Pancreas (tissue), 10 donors: ENCODE measurements at regions not wholly inside any gene's neighbourhood (a gene's known extent, or its start where the extent isn't known, plus 50 kb on each side); places are given as distances from the start of the nearest gene placed in this dataset.

ENCODE experiments used
- ATAC-seq, 4 donors: fragments of 200-7000 bp; cut with Tn5 transposase; one replicate each; pipeline versions ENCODE4 v1.8.0 to v1.9.1; 2020; ENCODE audit warnings: mild to moderate bottlenecking in 4 of 4, moderate library complexity in 4 of 4
- DNase-seq, 6 donors: peaks; one replicate each; pipeline ENCODE4 v3.0.0-alpha.2; 2020
- FAIRE-seq: peaks from 2 replicates; lab custom pipeline; 2012; peaks lifted over from hg19 to GRCh38; lab: Jason Lieb, UNC
- H3K27ac ChIP-seq, 4 donors: fragments of 200-600 bp; sonication (generic); 1 replicate in 3 of 4; 2 replicates in 1 of 4; pipeline versions ENCODE4 v1.5.0 to v1.8.0; 2020
- H3K27me3 ChIP-seq, 4 donors: fragments of 200-600 bp; one replicate each; pipeline ENCODE4 v1.8.0; 2021
- H3K36me3 ChIP-seq, 3 donors: fragments of 200-600 bp; sonication (generic) in 1 of 3; one replicate each; pipeline versions ENCODE4 v1.5.0 to v1.8.0; 2020 to 2021
- H3K4me1 ChIP-seq, 3 donors: fragments of 200-600 bp; one replicate each; pipeline ENCODE4 v1.8.0; 2021
- H3K4me3 ChIP-seq, 4 donors: fragments of 200-600 bp; sonication (generic) in 2 of 4; one replicate each; pipeline versions ENCODE4 v1.5.0 to v1.8.0; 2020 to 2021
- H3K9me3 ChIP-seq, 4 donors: fragments of 200-600 bp; one replicate each; pipeline ENCODE4 v1.8.0; 2021
- WGBS, 2 donors: extraction: QIAGEN DNeasy Blood & Tissue Kit; methylation state at CpG; one replicate each; pipeline ENCODE4 v1.1.7; 2013; 5-methylcytosine and 5-hydroxymethylcytosine counted together
- intact Hi-C, 3 donors: fragments of 100-400 bp; cut with DNase I; formaldehyde crosslinking; loops; one replicate each; pipeline versions ENCODE4 v1.11.1 to v1.14.2; 2022
- TF ChIP-seq, protein P1 (sequence below), 4 donors: fragments of 200-600 bp; sonication (generic) in 3 of 4; IDR thresholded peaks; one replicate each; pipeline versions ENCODE4 v1.5.0 to v1.8.0; 2021; ENCODE audit warnings: antibody characterized with exemption in 4 of 4
- donor health status: healthy with polysubstance abuse.
- donor health status: DM: no; HTN: no; CAD: no; lungs with moderate emphysema.
- donor health status: DM: no; HTN: no; CAD: no.
- donor health status: control.
- donor health status: control.
- donor health status: Bipolar disorder and iron deficiency.
- donor health status: DM: yes; HTN: yes; CAD: no.
- donor health status: DM: no; HTN: no; CAD: no.
- donor health status: DM: no; HTN: no; CAD: no.
- donor health status: DM: yes; HTN: yes; CAD: no.

DNA sequence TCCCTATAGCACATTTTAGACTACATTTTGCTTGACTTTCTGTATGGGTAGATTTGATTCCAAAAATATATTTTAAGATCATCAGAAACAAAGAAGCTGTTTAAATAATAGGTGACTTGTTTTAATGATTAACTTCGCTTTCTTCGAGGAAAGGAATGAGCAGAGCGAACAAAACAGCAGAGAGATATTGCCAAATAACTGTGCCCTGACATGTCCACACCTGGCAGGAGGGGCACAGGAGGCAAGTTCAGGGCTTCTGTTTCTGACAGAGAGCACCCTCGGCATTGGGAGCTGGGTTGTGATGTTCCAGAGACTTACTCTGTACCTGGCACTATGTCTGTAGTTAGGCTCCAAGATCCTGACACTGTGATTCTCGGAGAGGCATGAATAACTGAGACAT, 155.7 kb upstream of the SASH1 start:
- H3K27me3 ChIP-seq = no peaks in the 10 kb centered on the region
- no peak overlapping the region for H3K27ac ChIP-seq
- no peaks in the 10 kb centered on the region for H3K36me3 ChIP-seq
- WGBS, 2 donors = 10 to 33% methylated on average over 5 of the region's 5 CpGs
- FAIRE-seq (no peak), DNase-seq (no peak), ATAC-seq (peak in 1 of 4 donors; percentile 62)
- peaks cover 0 to 9% (median 0%) of the 10 kb centered on the region in 3 donors for H3K4me1 ChIP-seq
- H3K4me3 ChIP-seq = no peak overlapping the region
- TF ChIP-seq, protein P1, sequence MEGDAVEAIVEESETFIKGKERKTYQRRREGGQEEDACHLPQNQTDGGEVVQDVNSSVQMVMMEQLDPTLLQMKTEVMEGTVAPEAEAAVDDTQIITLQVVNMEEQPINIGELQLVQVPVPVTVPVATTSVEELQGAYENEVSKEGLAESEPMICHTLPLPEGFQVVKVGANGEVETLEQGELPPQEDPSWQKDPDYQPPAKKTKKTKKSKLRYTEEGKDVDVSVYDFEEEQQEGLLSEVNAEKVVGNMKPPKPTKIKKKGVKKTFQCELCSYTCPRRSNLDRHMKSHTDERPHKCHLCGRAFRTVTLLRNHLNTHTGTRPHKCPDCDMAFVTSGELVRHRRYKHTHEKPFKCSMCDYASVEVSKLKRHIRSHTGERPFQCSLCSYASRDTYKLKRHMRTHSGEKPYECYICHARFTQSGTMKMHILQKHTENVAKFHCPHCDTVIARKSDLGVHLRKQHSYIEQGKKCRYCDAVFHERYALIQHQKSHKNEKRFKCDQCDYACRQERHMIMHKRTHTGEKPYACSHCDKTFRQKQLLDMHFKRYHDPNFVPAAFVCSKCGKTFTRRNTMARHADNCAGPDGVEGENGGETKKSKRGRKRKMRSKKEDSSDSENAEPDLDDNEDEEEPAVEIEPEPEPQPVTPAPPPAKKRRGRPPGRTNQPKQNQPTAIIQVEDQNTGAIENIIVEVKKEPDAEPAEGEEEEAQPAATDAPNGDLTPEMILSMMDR (IDR thresholded peaks at IDR 0.05) = no peak
- intact Hi-C loops = loop anchor here in 1 of 3 donors (10.0 kb wide), 1 partner anchor 58 kb away; no protein-coding TSS in a partner anchor
- H3K9me3 ChIP-seq = no peaks in the 10 kb centered on the region

GRCh38 chr6:148192310-148192709, 150.3 kb upstream of the SASH1 start:
- ATAC-seq (peak in 3 of 4 donors; percentile 57 to 66 (median 63)), DNase-seq (no peak), FAIRE-seq (no peak)
- H3K27me3 ChIP-seq = no peaks in the 10 kb centered on the region
- peaks cover 0 to 13% (median 0%) of the 10 kb centered on the region in 3 donors for H3K4me1 ChIP-seq
- H3K27ac ChIP-seq = no peak overlapping the region
- intact Hi-C loops = no loop called here
- no peaks in the 10 kb centered on the region for H3K36me3 ChIP-seq
- TF ChIP-seq, protein P1 (IDR thresholded peaks at IDR 0.05) = no peak
- WGBS, 2 donors = 86 to 88% methylated on average over 4 of the region's 4 CpGs
- H3K4me3 ChIP-seq = no peak overlapping the region
- H3K9me3 ChIP-seq = no peaks in the 10 kb centered on the region

DNA sequence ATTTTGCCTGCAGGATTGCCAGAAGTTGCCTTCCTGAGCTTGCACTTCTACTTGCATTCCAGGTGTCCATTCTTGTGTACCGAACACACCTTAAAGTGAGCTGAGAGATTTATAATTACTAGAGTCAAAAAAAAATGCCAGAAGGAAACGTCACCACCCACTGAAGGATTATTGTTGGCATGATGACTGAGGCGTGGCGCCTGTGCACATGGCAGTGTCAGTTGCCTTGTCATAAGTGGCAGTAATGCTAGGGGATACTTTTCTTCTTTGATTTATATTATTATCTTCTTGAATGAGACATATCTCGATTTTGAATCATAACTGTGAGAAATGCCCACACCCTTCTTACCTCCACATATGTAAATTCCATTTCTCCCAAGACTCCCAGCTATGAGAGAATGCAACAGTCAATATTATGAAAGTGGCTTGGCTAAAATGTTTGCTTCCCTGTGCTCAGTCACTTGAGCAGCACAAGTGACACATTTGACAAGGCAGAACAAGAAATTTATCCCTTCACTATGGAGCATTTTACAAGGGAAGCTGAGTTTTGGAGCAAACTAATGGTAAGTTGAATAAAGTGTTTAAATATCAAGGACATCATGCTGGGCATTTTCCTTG, 149.5 kb upstream of the SASH1 start:
- Histone ChIP-seq H3K4me3 (no peak overlapping the region), H3K9me3 (no peaks in the 10 kb centered on the region), H3K27me3 (no peaks in the 10 kb centered on the region), H3K4me1 (peaks cover 0 to 13% (median 0%) of the 10 kb centered on the region in 3 donors), H3K27ac (no peak overlapping the region), H3K36me3 (no peaks in the 10 kb centered on the region)
- TF ChIP-seq, protein P1 (IDR thresholded peaks at IDR 0.05) = no peak
- ATAC-seq = peak in 2 of 4 donors; percentile 33 to 38
- DNase-seq = no peak
- no peak for FAIRE-seq
- WGBS, 2 donors = 75 to 81% methylated on average over 5 of the region's 5 CpGs
- intact Hi-C loops = no loop called here

- intact Hi-C loops = no loop called here
- TF ChIP-seq, protein P1 (IDR thresholded peaks at IDR 0.05) = no peak
- Histone ChIP-seq H3K36me3 (no peaks in the 10 kb centered on the region), H3K27me3 (no peaks in the 10 kb centered on the region), H3K27ac (no peak overlapping the region), H3K9me3 (no peaks in the 10 kb centered on the region), H3K4me1 (peaks cover 5 to 19% (median 7%) of the 10 kb centered on the region in 3 donors), H3K4me3 (no peak overlapping the region)
- ATAC-seq = no peak
- no peak for DNase-seq
- 95 to 97% methylated on average over 5 of the region's 5 CpGs for WGBS, 2 donors
- no peak for FAIRE-seq
Measured at GRCh38 chr6:148195511-148195910, 147.1 kb upstream of the SASH1 start.

DNA sequence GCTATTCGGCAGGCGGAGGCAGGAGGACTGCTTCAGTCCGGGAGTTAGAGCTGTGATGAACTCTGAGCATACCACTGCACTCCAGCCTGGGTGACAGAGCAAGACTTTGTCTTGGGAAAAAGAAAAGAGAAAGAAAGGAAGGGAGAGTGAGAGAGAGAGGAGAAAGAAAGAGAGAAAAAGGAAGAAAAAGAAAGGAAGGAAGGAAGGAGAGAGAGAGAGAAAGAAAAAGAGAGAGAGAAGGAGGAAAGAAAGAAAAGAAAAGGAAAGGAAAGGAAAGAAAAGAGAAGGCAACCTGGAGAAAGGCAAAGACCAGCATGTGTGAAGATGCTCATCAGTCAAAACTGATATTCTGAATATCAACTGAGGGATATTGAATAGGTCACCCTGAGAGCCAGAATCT, 143.1 kb upstream of the SASH1 start:
- H3K27ac ChIP-seq = no peak overlapping the region
- peaks cover 6 to 12% (median 8%) of the 10 kb centered on the region in 3 donors for H3K4me1 ChIP-seq
- intact Hi-C loops = no loop called here
- 93 to 94% methylated on average over 3 of the region's 3 CpGs for WGBS, 2 donors
- TF ChIP-seq, protein P1 (IDR thresholded peaks at IDR 0.05) = no peak
- H3K4me3 ChIP-seq = no peak overlapping the region
- FAIRE-seq (no peak), ATAC-seq (no peak), DNase-seq (no peak)
- no peaks in the 10 kb centered on the region for H3K9me3 ChIP-seq
- H3K27me3 ChIP-seq = no peaks in the 10 kb centered on the region
- no peaks in the 10 kb centered on the region for H3K36me3 ChIP-seq
